ENCODE measurements at regions not wholly inside any gene's neighbourhood (a gene's known extent, or its start where the extent isn't known, plus 50 kb on each side); places are given as distances from the start of the nearest gene placed in this dataset.

DNA sequence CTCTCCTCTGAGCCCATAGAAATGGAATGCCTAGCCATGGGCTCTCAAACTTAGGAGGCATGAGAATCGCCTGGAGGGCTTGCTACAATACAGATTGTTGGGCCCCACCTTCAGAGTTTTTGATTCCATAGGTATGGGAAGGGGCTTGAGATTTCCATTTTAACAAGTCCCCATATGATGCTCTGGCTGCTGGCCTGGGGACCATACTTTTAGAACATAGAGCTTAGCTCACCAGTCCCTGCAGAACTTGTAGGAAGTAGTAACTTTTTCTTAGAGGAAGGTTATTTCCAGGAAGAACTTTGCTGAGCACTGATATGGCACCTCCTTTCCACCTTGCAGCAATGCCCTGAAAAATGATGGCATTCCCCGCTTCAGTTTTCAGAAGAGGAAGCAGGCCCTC is 177.0 kb upstream of the ZMIZ1 start:
- TF ChIP-seq, protein P1, sequence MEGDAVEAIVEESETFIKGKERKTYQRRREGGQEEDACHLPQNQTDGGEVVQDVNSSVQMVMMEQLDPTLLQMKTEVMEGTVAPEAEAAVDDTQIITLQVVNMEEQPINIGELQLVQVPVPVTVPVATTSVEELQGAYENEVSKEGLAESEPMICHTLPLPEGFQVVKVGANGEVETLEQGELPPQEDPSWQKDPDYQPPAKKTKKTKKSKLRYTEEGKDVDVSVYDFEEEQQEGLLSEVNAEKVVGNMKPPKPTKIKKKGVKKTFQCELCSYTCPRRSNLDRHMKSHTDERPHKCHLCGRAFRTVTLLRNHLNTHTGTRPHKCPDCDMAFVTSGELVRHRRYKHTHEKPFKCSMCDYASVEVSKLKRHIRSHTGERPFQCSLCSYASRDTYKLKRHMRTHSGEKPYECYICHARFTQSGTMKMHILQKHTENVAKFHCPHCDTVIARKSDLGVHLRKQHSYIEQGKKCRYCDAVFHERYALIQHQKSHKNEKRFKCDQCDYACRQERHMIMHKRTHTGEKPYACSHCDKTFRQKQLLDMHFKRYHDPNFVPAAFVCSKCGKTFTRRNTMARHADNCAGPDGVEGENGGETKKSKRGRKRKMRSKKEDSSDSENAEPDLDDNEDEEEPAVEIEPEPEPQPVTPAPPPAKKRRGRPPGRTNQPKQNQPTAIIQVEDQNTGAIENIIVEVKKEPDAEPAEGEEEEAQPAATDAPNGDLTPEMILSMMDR (IDR thresholded peaks at IDR 0.05), result no peak
- TF ChIP-seq POLR2A (IDR thresholded peaks at IDR 0.05), result no peak

Measured in testis (tissue), 2 donors.